K562 (cell line): ENCODE measurements at regions not wholly inside any gene's neighbourhood (a gene's known extent, or its start where the extent isn't known, plus 50 kb on each side); places are given as distances from the start of the nearest gene placed in this dataset.

Experiments used
- ATAC-seq: fragments of 200-7000 bp; cut with Tn5 transposase; 3 replicates; pipeline ENCODE4 v1.9.1; 2020; ENCODE audit warnings: moderate library complexity
- BruUV-seq: library from RNA; stranded (reverse); fragments of 400-500 nt; replicated peaks from 2 replicates; lab custom pipeline; 2021; lab: Mats Ljungman, UMichigan
- CTCF ChIA-PET: fragments of 300-600 bp; formaldehyde crosslinking; extraction: SDS; loops from one replicate; lab custom pipeline; 2021; ENCODE audit warnings: low intra/inter-chr PET ratio; lab: Yijun Ruan, JAX
- POLR2A ChIA-PET: fragments of 300-600, 350-650 bp; sonication (Branson Sonifier 250); formaldehyde crosslinking; extraction: SDS; loops from one replicate; lab custom pipeline; 2021; ENCODE audit warnings: antibody characterized with exemption, inconsistent platforms; lab: Yijun Ruan, JAX
- DNase-seq, 4 experiments: peaks; one replicate each; pipeline versions ENCODE4 v3.0.0 to v3.0.0-alpha.2; 2011 to 2018; ENCODE audit warnings: low spot score in 3 of 4, mixed read lengths in 3 of 4; ENCODE audit errors: extremely low read depth in 1 of 4
- FAIRE-seq: peaks from 2 replicates; lab custom pipeline; 2011; peaks lifted over from hg19 to GRCh38; lab: Jason Lieb, UNC
- H2AFZ ChIP-seq: 2 replicates; pipeline ENCODE4 v1.6.0; 2011; ENCODE audit warnings: low read depth, low read length, control low read depth, inconsistent platforms
- H3K27ac ChIP-seq: fragments of 200-600 bp; 3 replicates; pipeline ENCODE4 v1.8.0; 2011; ENCODE audit warnings: low read depth, mild to moderate bottlenecking, control low read depth, inconsistent platforms, low read length, moderate library complexity, mixed read lengths; ENCODE audit errors: extremely low read depth
- H3K27me3 ChIP-seq, 2 experiments: fragments of 300-600 bp in 1 of 2; 2 replicates in 1 of 2; 3 replicates in 1 of 2; pipeline versions ENCODE4 v1.6.0 to v1.8.0; 2011; ENCODE audit warnings: inconsistent platforms in 2 of 2, low read length in 2 of 2, mild to moderate bottlenecking in 1 of 2, mixed read lengths in 1 of 2, moderate library complexity in 1 of 2; ENCODE audit not compliant: control insufficient read depth in 2 of 2, insufficient read depth in 2 of 2
- H3K36me3 ChIP-seq: fragments of 300-600 bp; 3 replicates; pipeline ENCODE4 v1.8.0; 2011; ENCODE audit warnings: mild to moderate bottlenecking, low read length, inconsistent platforms; ENCODE audit not compliant: control insufficient read depth, insufficient read depth
- H3K4me1 ChIP-seq, 2 experiments: fragments of 200-600 bp in 1 of 2; replicated peaks in 1 of 2; 2 replicates in 1 of 2; 3 replicates in 1 of 2; pipeline versions ENCODE4 v1.5.1 to v1.8.0; 2011; ENCODE audit warnings: inconsistent platforms in 2 of 2, low read length in 2 of 2, mild to moderate bottlenecking in 1 of 2, mixed read lengths in 1 of 2, moderate library complexity in 1 of 2; ENCODE audit not compliant: control insufficient read depth in 2 of 2, insufficient read depth in 2 of 2
- H3K4me2 ChIP-seq: 2 replicates; pipeline ENCODE4 v1.6.1; 2011; ENCODE audit warnings: low read length, control low read depth, inconsistent platforms, mixed read lengths; ENCODE audit not compliant: insufficient read depth
- H3K4me3 ChIP-seq: fragments of 200-600 bp; sonication (generic), shearing (Covaris generic); 2 replicates; pipeline ENCODE4 v1.5.1; 2016; ENCODE audit warnings: control low read depth, inconsistent platforms
- H3K79me2 ChIP-seq: fragments of 200-600 bp; 3 replicates; pipeline ENCODE4 v1.8.0; 2011; ENCODE audit warnings: low read length, inconsistent platforms; ENCODE audit not compliant: control insufficient read depth, insufficient read depth
- H3K9ac ChIP-seq, 2 experiments: 2 replicates each; pipeline versions ENCODE4 v1.6.0 to v1.6.1; 2011; ENCODE audit warnings: low read depth in 2 of 2, low read length in 2 of 2, control low read depth in 1 of 2, inconsistent platforms in 1 of 2, mild to moderate bottlenecking in 1 of 2, mixed read lengths in 1 of 2; ENCODE audit not compliant: insufficient read depth in 1 of 2
- H3K9me1 ChIP-seq: one replicate; pipeline ENCODE4 v1.6.0; 2011; ENCODE audit warnings: inconsistent platforms, mild to moderate bottlenecking, low read length, moderate library complexity; ENCODE audit not compliant: control insufficient read depth, insufficient read depth
- H3K9me3 ChIP-seq: replicated peaks from 2 replicates; pipeline ENCODE4 v1.5.1; 2011; ENCODE audit warnings: low read depth, low read length, inconsistent platforms; ENCODE audit not compliant: control insufficient read depth, insufficient read depth
- H4K20me1 ChIP-seq: replicated peaks from 2 replicates; pipeline ENCODE4 v1.6.1; 2011; ENCODE audit warnings: low read length, inconsistent platforms, mixed read lengths; ENCODE audit not compliant: control insufficient read depth, insufficient read depth
- ELK1 ChIP-seq: sonication (generic); formaldehyde crosslinking; IDR thresholded peaks from 2 replicates; pipeline ENCODE4 v1.8.1; 2022; ENCODE audit warnings: missing genetic modification reagents
- HEY1 ChIP-seq: fragments of 250-450 bp; sonication (Bioruptor Pico); IDR thresholded peaks from 2 replicates; pipeline ENCODE4 v1.5.0; 2020; ENCODE audit warnings: mild to moderate bottlenecking, moderate library complexity, borderline replicate concordance
- MLX ChIP-seq, 2 experiments: fragments of 450-650 bp in 1 of 2; sonication (generic) in 1 of 2; formaldehyde crosslinking; conservative IDR thresholded peaks; 2 replicates each; pipeline versions ENCODE4 v1.4.0 to v1.8.1; 2020 to 2022; ENCODE audit warnings: mild to moderate bottlenecking in 1 of 2, missing genetic modification reagents in 1 of 2
- NFIX ChIP-seq: fragments of 250-450 bp; sonication (Bioruptor Pico); IDR thresholded peaks from 2 replicates; pipeline ENCODE4 v1.4.0; 2020; ENCODE audit warnings: low read depth, mild to moderate bottlenecking, moderate library complexity
- POLR2AphosphoS5 ChIP-seq: IDR thresholded peaks from 2 replicates; pipeline ENCODE4 v1.6.1; 2011; ENCODE audit warnings: mild to moderate bottlenecking, low read depth, low read length, moderate library complexity; ENCODE audit not compliant: control insufficient read depth, insufficient read depth
- PREB ChIP-seq: sonication (generic); formaldehyde crosslinking; IDR thresholded peaks from 2 replicates; pipeline ENCODE4 v1.8.1; 2023; ENCODE audit warnings: mild to moderate bottlenecking, missing genetic modification reagents
- SMARCB1 ChIP-seq: IDR thresholded peaks from 2 replicates; pipeline ENCODE4 v1.6.1; 2011; ENCODE audit warnings: improper control_type of control experiment, low read depth; ENCODE audit not compliant: insufficient read length
- SMARCE1 ChIP-seq: fragments of 450-650 bp; IDR thresholded peaks from 2 replicates; pipeline ENCODE4 v1.7.1; 2016; ENCODE audit warnings: mild to moderate bottlenecking
- TAF7 ChIP-seq: fragments of 450-650 bp; IDR thresholded peaks from 2 replicates; pipeline ENCODE4 v1.6.1; 2016; ENCODE audit warnings: missing genetic modification characterization, missing compliant biosample characterization
- TCF7 ChIP-seq: sonication (generic); IDR thresholded peaks from 2 replicates; pipeline ENCODE4 v1.6.1; 2016; ENCODE audit warnings: antibody characterized with exemption, borderline replicate concordance
- ZBED1 ChIP-seq: IDR thresholded peaks from 2 replicates; pipeline ENCODE4 v1.6.1; 2014
- ZNF384 ChIP-seq: IDR thresholded peaks from 2 replicates; pipeline ENCODE4 v1.6.1; 2012; ENCODE audit warnings: low read depth, low read length, improper control_type of control experiment
- WGBS: fragments of 100-300 bp; shearing (Covaris generic); methylation state at CpG from one replicate; pipeline ENCODE4 v1.1.6; 2016; ENCODE audit warnings: low coverage, mixed read lengths; ENCODE audit not compliant: insufficient coverage; ENCODE audit errors: missing lambda C conversion rate; 5-methylcytosine and 5-hydroxymethylcytosine counted together
- in situ Hi-C: fragments of 300-500 bp; cut with MboI; formaldehyde crosslinking; loops from 4 replicates; pipeline ENCODE4 v1.15.0; 2018; ENCODE audit warnings: inconsistent platforms, mixed read lengths
- intact Hi-C: fragments of 100-400 bp; cut with micrococcal nuclease; formaldehyde crosslinking; loops from 2 replicates; pipeline ENCODE4 v1.14.2; 2022

- 0% methylated on average over 4 of the region's 4 CpGs for WGBS
- Histone ChIP-seq H3K27ac (no peak overlapping the region), H3K79me2 (no peaks in the 10 kb centered on the region), H3K4me2 (no peak overlapping the region), H3K4me3 (no peak overlapping the region), H3K9me1 (no peaks in the 10 kb centered on the region), H3K36me3 (no peaks in the 10 kb centered on the region), H2AFZ (no peak overlapping the region), H3K9ac (no peak overlapping the region), H4K20me1 (no peaks in the 10 kb centered on the region), H3K9me3 (no peaks in the 10 kb centered on the region), H3K27me3 (no peaks in the 10 kb centered on the region), H3K4me1 (no peaks in the 10 kb centered on the region)
- in situ Hi-C loops (no loop called here), intact Hi-C loops (no loop called here)
- no peak for DNase-seq
- FAIRE-seq, result no peak
- no TSS peak for BruUV-seq
- POLR2A ChIA-PET, result interaction anchor here (0.7 kb wide), 1 partner anchor 28 kb away, joined by 3 read pairs; no protein-coding TSS in a partner anchor
- ATAC-seq, result no peak
- CTCF ChIA-PET, result no interaction called here
- no peak for TF ChIP-seq NFIX (CRISPR knock-in tag)
These were observed 498.1 kb upstream of the TNC start for GRCh38 chr9:115615821-115616665.

- WGBS, result 0% methylated on average over 2 of the region's 2 CpGs
- in situ Hi-C loops (no loop called here), intact Hi-C loops (no loop called here)
- TF ChIP-seq TCF7 (no peak), ELK1 (CRISPR knock-in tag) (no peak), PREB (CRISPR knock-in tag) (no peak), SMARCE1 (no peak), TAF7 (no peak), POLR2AphosphoS5 (no peak), HEY1 (CRISPR knock-in tag) (no peak), ZBED1 (no peak), ZNF384 (no peak), SMARCB1 (no peak), MLX (CRISPR knock-in tag; conservative IDR thresholded peaks at IDR 0.05) (no peak)
These were observed 498.8 kb upstream of the TNC start for GRCh38 chr9:115616666-115617239.

More at GRCh38 chr9:115616666-115617239, 498.8 kb upstream of the TNC start:
- H3K36me3 ChIP-seq, result no peaks in the 10 kb centered on the region
- no peaks in the 10 kb centered on the region for H3K79me2 ChIP-seq
- no TSS peak for BruUV-seq
- no peaks in the 10 kb centered on the region for H3K9me3 ChIP-seq
- H3K4me2 ChIP-seq, result no peak overlapping the region
- ATAC-seq (no peak), DNase-seq (no peak), FAIRE-seq (no peak)
- H2AFZ ChIP-seq, result no peak overlapping the region
- CTCF ChIA-PET, result no interaction called here
- H3K4me1 ChIP-seq, result no peaks in the 10 kb centered on the region
- H4K20me1 ChIP-seq, result no peaks in the 10 kb centered on the region
- no peaks in the 10 kb centered on the region for H3K27me3 ChIP-seq
- H3K27ac ChIP-seq, result no peak overlapping the region
- H3K9ac ChIP-seq, result no peak overlapping the region
- no peak overlapping the region for H3K4me3 ChIP-seq
- POLR2A ChIA-PET, result interaction anchor here (0.7 kb wide), 1 partner anchor 27 kb away, joined by 3 read pairs; no protein-coding TSS in a partner anchor
- no peaks in the 10 kb centered on the region for H3K9me1 ChIP-seq
